ENCODE measurements at regions not wholly inside any gene's neighbourhood (a gene's known extent, or its start where the extent isn't known, plus 50 kb on each side); places are given as distances from the start of the nearest gene placed in this dataset.

DNA sequence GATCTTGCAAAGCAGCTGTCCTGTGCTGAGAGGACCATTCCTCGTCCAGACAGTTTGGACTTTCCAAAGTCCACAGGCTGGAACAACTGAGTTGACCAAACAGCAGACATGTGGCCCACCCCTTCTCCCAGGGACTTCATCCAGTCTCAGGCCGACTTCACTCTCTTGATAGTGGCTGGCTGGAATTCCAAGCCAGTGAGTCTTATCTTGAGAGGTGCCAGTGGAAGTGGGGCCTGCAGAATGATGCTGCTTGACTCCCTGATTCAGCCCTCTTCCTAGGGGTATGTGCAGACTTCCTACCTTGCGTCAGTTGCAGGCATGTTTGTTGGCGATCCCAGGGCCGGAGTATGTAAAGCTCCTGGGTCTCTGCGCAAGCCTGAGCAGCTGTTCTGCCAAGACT, 131.4 kb upstream of the TSLP start:
- H3K9me3 ChIP-seq = no peaks in the 10 kb centered on the region
- no peaks in the 10 kb centered on the region for H3K4me1 ChIP-seq
- no peaks in the 10 kb centered on the region for H3K36me3 ChIP-seq
- H3K27ac ChIP-seq = no peak overlapping the region
- DNase-seq (ENCODE audit: low spot score in 2 of 2) = no peak
- H3K27me3 ChIP-seq = no peaks in the 10 kb centered on the region
- TF ChIP-seq EP300 (IDR thresholded peaks at IDR 0.05) (no peak), POLR2A (IDR thresholded peaks at IDR 0.05) (no peak)
- TF ChIP-seq, protein P1, sequence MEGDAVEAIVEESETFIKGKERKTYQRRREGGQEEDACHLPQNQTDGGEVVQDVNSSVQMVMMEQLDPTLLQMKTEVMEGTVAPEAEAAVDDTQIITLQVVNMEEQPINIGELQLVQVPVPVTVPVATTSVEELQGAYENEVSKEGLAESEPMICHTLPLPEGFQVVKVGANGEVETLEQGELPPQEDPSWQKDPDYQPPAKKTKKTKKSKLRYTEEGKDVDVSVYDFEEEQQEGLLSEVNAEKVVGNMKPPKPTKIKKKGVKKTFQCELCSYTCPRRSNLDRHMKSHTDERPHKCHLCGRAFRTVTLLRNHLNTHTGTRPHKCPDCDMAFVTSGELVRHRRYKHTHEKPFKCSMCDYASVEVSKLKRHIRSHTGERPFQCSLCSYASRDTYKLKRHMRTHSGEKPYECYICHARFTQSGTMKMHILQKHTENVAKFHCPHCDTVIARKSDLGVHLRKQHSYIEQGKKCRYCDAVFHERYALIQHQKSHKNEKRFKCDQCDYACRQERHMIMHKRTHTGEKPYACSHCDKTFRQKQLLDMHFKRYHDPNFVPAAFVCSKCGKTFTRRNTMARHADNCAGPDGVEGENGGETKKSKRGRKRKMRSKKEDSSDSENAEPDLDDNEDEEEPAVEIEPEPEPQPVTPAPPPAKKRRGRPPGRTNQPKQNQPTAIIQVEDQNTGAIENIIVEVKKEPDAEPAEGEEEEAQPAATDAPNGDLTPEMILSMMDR (IDR thresholded peaks at IDR 0.05) = no peak
- 82 to 92% methylated on average over 6 of the region's 6 CpGs for WGBS, 2 donors
- no peak overlapping the region for H3K4me3 ChIP-seq

DNA sequence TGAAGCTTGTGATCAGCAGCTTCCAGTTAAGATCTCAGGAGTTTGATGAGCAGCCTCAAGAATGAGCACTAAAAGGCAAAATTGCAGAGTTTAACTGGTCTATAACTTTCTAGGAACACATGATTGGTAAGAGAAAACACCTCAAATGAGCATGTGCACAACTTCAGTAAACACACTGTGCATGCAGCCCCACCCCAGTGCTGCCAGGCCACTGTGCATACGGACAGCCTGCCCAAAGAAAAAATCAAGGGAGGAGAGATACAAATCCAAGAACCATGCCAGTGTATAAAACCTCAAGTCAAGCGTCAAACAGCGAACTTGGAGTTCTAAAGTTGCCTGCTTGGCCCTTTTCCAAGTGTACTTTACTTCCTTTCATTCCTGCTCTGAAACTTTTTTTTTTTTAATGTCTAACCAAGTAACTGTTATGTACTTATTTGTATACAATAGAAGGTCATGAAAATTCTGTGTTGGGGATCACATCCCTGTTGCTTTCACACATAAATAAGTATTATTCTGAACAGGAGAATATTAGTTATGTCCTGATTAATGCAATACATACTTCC, 125.6 kb upstream of the TSLP start:
- Histone ChIP-seq H3K4me3 (no peak overlapping the region), H3K36me3 (no peaks in the 10 kb centered on the region), H3K4me1 (no peaks in the 10 kb centered on the region), H3K9me3 (no peaks in the 10 kb centered on the region), H3K27ac (no peak overlapping the region), H3K27me3 (no peaks in the 10 kb centered on the region)
- TF ChIP-seq, protein P1 (IDR thresholded peaks at IDR 0.05) = no peak
- no peak for TF ChIP-seq EP300 (IDR thresholded peaks at IDR 0.05)
- TF ChIP-seq POLR2A (IDR thresholded peaks at IDR 0.05) = no peak
- WGBS, 2 donors = 37 to 47% methylated on average over 3 of the region's 3 CpGs
- DNase-seq (ENCODE audit: low spot score in 2 of 2) = no peak

DNA sequence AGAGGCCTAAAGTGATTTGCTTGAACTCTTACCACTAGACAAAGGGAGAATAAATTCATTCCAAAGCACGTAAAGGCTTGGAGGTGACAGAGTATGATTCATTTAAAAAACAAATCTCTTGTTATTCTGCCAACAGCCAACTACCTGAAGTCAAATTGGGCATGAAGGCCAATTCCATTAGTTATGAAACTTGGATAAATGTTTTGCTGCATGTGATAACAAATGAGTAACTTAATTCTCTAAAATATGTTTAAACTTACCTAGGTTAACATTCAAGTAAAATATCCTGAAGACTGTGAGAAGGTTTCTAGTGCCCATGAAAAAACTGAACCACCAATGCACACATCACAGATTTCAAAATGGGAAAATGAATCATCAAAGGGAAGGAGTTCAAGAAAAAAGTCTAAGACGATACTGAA, 120.1 kb upstream of the TSLP start:
- 71 to 73% methylated on average over 2 of the region's 2 CpGs for WGBS, 2 donors

DNA sequence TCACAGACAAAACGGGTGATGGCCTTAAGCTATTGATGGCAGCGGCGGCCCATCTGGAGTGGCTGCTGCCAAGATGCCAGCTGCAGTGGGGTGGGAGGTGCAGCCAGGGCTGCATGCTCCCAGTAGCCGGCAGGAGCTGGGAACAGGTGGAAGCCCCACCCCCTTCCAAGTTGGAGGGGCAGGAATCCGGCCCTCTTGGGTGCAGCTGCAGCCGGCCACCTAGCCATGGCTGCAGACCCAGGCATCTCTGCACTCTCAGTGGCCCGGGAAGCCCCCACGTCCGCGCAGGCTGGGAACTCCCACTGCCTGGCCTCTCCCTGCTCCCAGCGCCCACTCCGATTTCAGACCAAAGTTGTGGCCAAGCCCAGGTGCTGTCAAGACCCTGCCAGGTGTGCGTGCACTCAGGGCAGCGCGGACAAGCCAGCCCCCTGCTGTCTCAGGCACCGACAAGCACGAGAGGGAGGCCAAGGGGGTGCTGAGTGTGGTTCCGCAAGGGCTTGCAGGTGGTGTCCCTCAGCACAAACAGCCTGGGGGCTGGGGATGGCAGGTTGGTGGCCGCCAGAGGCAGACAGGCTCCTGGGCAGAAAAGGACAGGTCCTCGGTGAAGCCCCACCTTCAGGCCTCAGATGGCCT, 115.1 kb upstream of the TSLP start:
- Histone ChIP-seq H3K27ac (no peak overlapping the region), H3K4me3 (no peak overlapping the region), H3K4me1 (no peaks in the 10 kb centered on the region), H3K36me3 (no peaks in the 10 kb centered on the region), H3K9me3 (no peaks in the 10 kb centered on the region), H3K27me3 (no peaks in the 10 kb centered on the region)
- TF ChIP-seq EP300 (IDR thresholded peaks at IDR 0.05) = no peak
- TF ChIP-seq, protein P1 (IDR thresholded peaks at IDR 0.05) = no peak
- no peak for TF ChIP-seq POLR2A (IDR thresholded peaks at IDR 0.05)
- WGBS, 2 donors = 76 to 83% methylated on average over 10 to 15 of the region's 20 CpGs
- no peak for DNase-seq (ENCODE audit: low spot score in 2 of 2)

More for the DNA sequence above, 120.1 kb upstream of the TSLP start:
- DNase-seq (ENCODE audit: low spot score in 2 of 2) = no peak
- Histone ChIP-seq H3K27ac (no peak overlapping the region), H3K36me3 (no peaks in the 10 kb centered on the region), H3K4me1 (no peaks in the 10 kb centered on the region), H3K27me3 (no peaks in the 10 kb centered on the region), H3K9me3 (no peaks in the 10 kb centered on the region), H3K4me3 (no peak overlapping the region)
- TF ChIP-seq EP300 (IDR thresholded peaks at IDR 0.05) (no peak), POLR2A (IDR thresholded peaks at IDR 0.05) (no peak)
- TF ChIP-seq, protein P1 (IDR thresholded peaks at IDR 0.05) = no peak

DNA sequence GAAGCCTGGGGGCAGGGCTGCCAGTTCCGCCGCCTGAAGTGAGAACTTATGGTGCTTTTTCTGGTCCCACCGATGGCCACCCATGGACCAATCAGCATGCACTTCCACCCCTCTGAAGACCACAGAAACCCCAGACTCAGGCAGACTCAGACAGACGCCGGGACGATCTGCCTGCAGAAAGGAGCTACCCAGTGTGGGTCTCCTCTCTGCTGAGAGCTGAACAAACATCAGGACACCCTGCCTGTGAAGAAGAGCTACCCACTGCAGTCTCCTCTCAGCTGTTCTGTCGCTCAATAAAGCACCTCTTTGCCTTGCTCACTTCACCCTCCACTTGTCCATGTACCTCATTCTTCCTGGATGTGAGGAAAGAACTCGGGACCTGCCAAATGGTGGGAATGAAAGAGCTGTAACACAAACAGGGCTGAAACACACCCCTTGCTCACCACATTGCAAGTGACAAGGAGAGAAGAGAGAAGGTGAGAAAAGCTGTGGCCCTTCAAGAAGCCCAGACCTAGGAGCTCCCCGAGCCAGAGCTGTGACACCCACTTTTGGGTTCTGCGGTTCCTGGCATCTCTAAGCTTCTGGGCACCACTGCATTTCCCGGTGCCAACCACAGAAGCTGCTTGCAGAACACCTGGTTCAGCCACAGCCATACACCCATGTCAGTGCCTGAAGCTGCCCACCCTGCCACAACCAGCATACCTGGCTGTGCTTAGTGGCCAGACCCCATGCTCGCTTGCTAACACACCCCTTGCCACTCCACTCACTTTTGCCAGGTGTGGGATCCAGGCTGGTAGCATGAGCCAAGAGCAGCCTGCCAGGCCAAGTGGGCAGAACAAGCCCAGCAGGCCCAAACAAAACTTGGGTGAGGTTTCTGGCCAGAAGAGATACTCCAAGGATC, 114.3 kb upstream of the TSLP start:
- DNase-seq (ENCODE audit: low spot score in 2 of 2) = no peak
- Histone ChIP-seq H3K9me3 (no peaks in the 10 kb centered on the region), H3K36me3 (no peaks in the 10 kb centered on the region), H3K27ac (no peak overlapping the region), H3K4me3 (no peak overlapping the region), H3K27me3 (no peaks in the 10 kb centered on the region), H3K4me1 (no peaks in the 10 kb centered on the region)
- TF ChIP-seq, protein P1 (IDR thresholded peaks at IDR 0.05) = no peak
- TF ChIP-seq EP300 (IDR thresholded peaks at IDR 0.05) (no peak), POLR2A (IDR thresholded peaks at IDR 0.05) (no peak)
- 77 to 81% methylated on average over 10 to 12 of the region's 12 CpGs for WGBS, 2 donors

Measured in tibial nerve (tissue), 4 donors.